Psoas muscle (tissue), 7 donors: ENCODE measurements at regions not wholly inside any gene's neighbourhood (a gene's known extent, or its start where the extent isn't known, plus 50 kb on each side); places are given as distances from the start of the nearest gene placed in this dataset.

Experiments
- ATAC-seq, 4 donors: fragments of 200-7000 bp; cut with Tn5 transposase; one replicate each; pipeline ENCODE4 v1.9.1; 2020; ENCODE audit warnings: moderate library complexity in 3 of 4, mild to moderate bottlenecking in 2 of 4
- DNase-seq, 2 donors: peaks; one replicate each; pipeline ENCODE4 v3.0.0-alpha.2; 2020
- H3K27ac ChIP-seq: fragments of 200-600 bp; one replicate; pipeline ENCODE4 v1.8.0; 2022
- H3K27me3 ChIP-seq, 3 donors: fragments of 200-600 bp in 1 of 3; one replicate each; pipeline versions ENCODE4 v1.6.1 to v1.8.0; 2013 to 2022; ENCODE audit warnings: low read length in 2 of 3, mild to moderate bottlenecking in 2 of 3, moderate library complexity in 1 of 3; ENCODE audit not compliant: insufficient read depth in 3 of 3
- H3K36me3 ChIP-seq, 2 donors: fragments of 200-600 bp in 1 of 2; one replicate each; pipeline versions ENCODE4 v1.6.1 to v1.8.0; 2013 to 2022; ENCODE audit warnings: low read depth in 1 of 2, mild to moderate bottlenecking in 1 of 2, moderate library complexity in 1 of 2; ENCODE audit not compliant: insufficient read depth in 1 of 2
- H3K4me1 ChIP-seq: fragments of 200-600 bp; one replicate; pipeline ENCODE4 v1.8.0; 2022
- H3K4me3 ChIP-seq: fragments of 200-600 bp; one replicate; pipeline ENCODE4 v1.8.0; 2022; ENCODE audit warnings: mild to moderate bottlenecking
- H3K9me3 ChIP-seq: fragments of 200-600 bp; one replicate; pipeline ENCODE4 v1.8.0; 2022
- WGBS, 3 donors: extraction: QIAGEN DNeasy Blood & Tissue Kit; methylation state at CpG; one replicate each; pipeline versions ENCODE4 v1.1.6 to v1.1.7; 2013; 5-methylcytosine and 5-hydroxymethylcytosine counted together
- intact Hi-C, 2 donors: fragments of 100-400 bp; cut with DNase I; formaldehyde crosslinking; loops; one replicate each; pipeline versions ENCODE4 v1.11.0 to v1.14.2; 2022
- TF ChIP-seq, protein P1 (sequence below): fragments of 200-600 bp; IDR thresholded peaks from one replicate; pipeline ENCODE4 v1.8.0; 2022; ENCODE audit warnings: antibody characterized with exemption
- donor health status: healthy with polysubstance abuse.
- donor health status: DM: no; HTN: no; CAD: no; lungs with moderate emphysema.
- donor health status: Bipolar disorder and iron deficiency.
- donor health status: healthy.
- donor health status: DM: yes; HTN: yes; CAD: no.
- donor health status: DM: no; HTN: no; CAD: no.
- donor health status: DM: yes; HTN: yes; CAD: no.

DNA sequence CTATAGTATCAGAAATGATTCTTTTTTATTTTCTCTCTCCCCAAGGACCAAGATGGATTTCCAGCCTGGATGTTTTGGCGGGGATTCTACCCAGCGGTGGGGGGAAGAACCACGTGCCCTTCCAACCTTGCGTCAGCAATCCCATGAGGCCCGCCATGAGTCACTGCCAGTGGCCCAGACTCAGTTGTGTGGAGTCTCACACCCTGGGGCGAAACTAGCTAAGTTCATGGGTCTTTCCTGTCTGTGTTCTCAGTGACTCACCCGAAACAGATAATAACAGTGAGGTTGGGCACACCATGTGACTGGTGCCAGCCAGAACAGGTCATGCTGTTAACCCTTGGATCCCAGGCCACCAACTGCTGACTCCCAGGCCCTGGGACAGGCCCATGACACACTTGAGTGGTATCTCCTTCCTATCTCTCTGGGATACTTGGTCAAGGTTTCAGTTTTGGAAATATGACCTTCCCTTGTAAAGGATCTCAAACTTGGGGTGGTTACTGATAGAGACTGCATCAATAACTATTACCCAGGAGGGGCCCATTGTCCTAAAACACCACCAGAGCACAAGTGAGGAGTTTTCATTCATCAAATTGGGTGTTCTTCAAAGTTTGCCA lies 98.0 kb upstream of the DUSP10 start:
- no peaks in the 10 kb centered on the region for H3K4me1 ChIP-seq
- intact Hi-C loops: loop anchor here in 1 of 2 donors (10.0 kb wide), 1 partner anchor 155 kb away; no protein-coding TSS in a partner anchor

DNA sequence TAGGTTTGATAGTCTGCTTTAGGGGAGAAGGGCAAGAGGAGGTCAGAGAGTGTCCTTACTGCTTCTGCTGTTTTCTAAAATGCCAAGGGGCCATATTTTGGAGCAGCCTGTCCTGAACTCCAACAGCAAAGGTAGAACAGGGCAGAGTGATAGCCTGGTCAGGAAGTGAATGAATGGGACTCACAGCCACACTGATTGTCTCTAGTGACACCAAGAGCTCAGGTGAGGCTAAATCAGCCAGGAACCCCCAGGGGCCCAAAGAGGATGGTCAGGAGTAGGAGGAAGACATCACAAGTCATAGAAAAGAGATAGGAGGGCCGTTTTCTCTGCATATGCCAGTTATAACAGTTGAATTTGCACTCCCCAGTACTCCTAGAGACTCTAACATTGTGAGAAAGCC lies 97.4 kb upstream of the DUSP10 start:
- DNase-seq: no peak
- H3K27ac ChIP-seq: no peak overlapping the region
- no peak overlapping the region for H3K4me3 ChIP-seq
- no peaks in the 10 kb centered on the region for H3K27me3 ChIP-seq
- no peak for ATAC-seq
- no peaks in the 10 kb centered on the region for H3K36me3 ChIP-seq
- TF ChIP-seq, protein P1, sequence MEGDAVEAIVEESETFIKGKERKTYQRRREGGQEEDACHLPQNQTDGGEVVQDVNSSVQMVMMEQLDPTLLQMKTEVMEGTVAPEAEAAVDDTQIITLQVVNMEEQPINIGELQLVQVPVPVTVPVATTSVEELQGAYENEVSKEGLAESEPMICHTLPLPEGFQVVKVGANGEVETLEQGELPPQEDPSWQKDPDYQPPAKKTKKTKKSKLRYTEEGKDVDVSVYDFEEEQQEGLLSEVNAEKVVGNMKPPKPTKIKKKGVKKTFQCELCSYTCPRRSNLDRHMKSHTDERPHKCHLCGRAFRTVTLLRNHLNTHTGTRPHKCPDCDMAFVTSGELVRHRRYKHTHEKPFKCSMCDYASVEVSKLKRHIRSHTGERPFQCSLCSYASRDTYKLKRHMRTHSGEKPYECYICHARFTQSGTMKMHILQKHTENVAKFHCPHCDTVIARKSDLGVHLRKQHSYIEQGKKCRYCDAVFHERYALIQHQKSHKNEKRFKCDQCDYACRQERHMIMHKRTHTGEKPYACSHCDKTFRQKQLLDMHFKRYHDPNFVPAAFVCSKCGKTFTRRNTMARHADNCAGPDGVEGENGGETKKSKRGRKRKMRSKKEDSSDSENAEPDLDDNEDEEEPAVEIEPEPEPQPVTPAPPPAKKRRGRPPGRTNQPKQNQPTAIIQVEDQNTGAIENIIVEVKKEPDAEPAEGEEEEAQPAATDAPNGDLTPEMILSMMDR: no peak
- intact Hi-C loops: loop anchor here in 1 of 2 donors (10.0 kb wide), 1 partner anchor 155 kb away; no protein-coding TSS in a partner anchor
- H3K4me1 ChIP-seq: no peaks in the 10 kb centered on the region
- WGBS, 3 donors: 86 to 92% (median 90%) methylated on average over 1 of the region's 1 CpG
- no peaks in the 10 kb centered on the region for H3K9me3 ChIP-seq

More for the DNA sequence above, 98.0 kb upstream of the DUSP10 start:
- DNase-seq (peak; percentile 79 to 91), ATAC-seq (peak; percentile 42 to 79 (median 74))
- WGBS, 3 donors: 55 to 78% (median 63%) methylated on average over 7 of the region's 7 CpGs
- Histone ChIP-seq H3K9me3 (no peaks in the 10 kb centered on the region), H3K27me3 (no peaks in the 10 kb centered on the region), H3K4me3 (no peak overlapping the region), H3K27ac (no peak overlapping the region), H3K36me3 (no peaks in the 10 kb centered on the region)
- TF ChIP-seq, protein P1: no peak

DNA sequence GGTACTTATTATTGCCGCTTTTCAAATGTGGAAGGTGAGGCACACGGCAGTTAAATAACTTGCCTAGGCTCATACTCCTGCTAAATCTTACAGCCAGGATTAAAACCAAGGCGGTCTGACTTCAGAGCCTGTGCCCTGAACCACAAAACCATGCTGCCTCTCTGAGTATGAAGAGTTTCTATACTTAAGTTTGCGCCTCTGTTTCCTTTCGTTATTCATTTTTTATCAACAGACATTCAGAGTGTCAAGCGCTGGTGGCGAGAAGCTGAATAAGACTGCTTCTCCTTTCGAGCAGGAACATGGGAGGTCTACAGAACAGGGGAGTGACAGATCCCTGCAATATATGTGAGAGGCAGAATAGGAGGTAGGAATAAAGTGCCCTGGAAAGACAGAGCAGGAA lies 96.0 kb upstream of the DUSP10 start:
- intact Hi-C loops: loop anchor here in 1 of 2 donors (10.0 kb wide), 1 partner anchor 157 kb away; no protein-coding TSS in a partner anchor
- Histone ChIP-seq H3K4me3 (no peak overlapping the region), H3K9me3 (no peaks in the 10 kb centered on the region), H3K27ac (no peak overlapping the region), H3K36me3 (no peaks in the 10 kb centered on the region), H3K4me1 (no peaks in the 10 kb centered on the region), H3K27me3 (no peaks in the 10 kb centered on the region)
- DNase-seq: no peak
- TF ChIP-seq, protein P1: no peak
- no peak for ATAC-seq
- WGBS, 3 donors: 89 to 94% (median 91%) methylated on average over 8 of the region's 8 CpGs

DNA sequence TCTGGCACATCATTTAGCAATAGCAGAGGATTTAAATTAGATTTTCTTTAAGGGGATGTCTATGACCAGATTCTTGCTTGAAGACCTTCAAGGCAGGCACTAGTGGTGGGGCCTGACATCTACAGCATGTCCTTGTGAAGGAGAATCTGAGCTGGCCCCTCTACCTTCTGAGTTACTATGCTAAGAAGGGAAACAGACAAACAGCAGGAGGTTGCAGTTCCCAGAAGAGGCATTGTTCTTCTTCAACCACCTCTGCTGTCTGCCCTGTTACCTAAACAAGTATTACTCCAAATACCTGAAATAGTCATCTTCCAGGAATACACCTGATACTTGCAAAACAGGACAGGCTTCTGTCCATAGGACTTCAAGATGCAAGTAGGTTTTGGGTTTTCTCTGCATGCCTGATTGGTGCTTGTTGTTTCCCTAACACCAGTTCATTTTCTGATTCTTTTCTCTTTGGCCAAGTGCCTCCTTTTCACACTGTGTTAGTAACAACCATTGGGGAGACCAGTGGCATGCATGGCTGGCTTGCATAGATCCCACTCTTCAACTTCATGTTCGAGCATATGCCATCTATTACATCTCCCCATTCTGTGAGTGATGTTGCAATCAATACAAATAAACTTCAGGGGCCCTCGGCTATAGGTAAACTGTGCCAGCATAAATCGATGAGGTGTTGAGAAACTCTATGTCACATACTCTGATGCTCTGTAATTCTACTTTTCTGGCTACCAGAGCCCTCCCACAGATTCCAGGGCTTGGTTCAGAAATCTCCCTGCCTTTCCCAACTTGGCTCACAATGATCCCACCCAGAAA lies 93.0 kb upstream of the DUSP10 start:
- intact Hi-C loops: loop anchor here in 1 of 2 donors (10.0 kb wide), 1 partner anchor 160 kb away; no protein-coding TSS in a partner anchor
- Histone ChIP-seq H3K36me3 (no peaks in the 10 kb centered on the region), H3K27ac (no peak overlapping the region), H3K4me1 (no peaks in the 10 kb centered on the region), H3K27me3 (no peaks in the 10 kb centered on the region), H3K4me3 (no peak overlapping the region), H3K9me3 (no peaks in the 10 kb centered on the region)
- TF ChIP-seq, protein P1: no peak
- ATAC-seq (no peak), DNase-seq (no peak)
- 88 to 93% (median 90%) methylated on average over 3 of the region's 3 CpGs for WGBS, 3 donors
